ENCODE measurements at regions not wholly inside any gene's neighbourhood (a gene's known extent, or its start where the extent isn't known, plus 50 kb on each side); places are given as distances from the start of the nearest gene placed in this dataset.

- no peaks in the 10 kb centered on the region for H3K27me3 ChIP-seq (ENCODE audit: control insufficient read depth in 2 of 2, insufficient read depth in 2 of 2, low read length in 2 of 2)
- H3K9ac ChIP-seq (ENCODE audit: insufficient read depth, low read length, poor library complexity, severe bottlenecking) = no peak overlapping the region
- 80% methylated on average over 1 of the region's 2 CpGs for WGBS (ENCODE audit: insufficient coverage)
- Mint-ChIP-seq H3K9me3 (peaks cover 0 to 8% (median 3%) of the 10 kb centered on the region in 7 donors), H3K4me3 (no peak overlapping the region), H3K4me1 (no peaks in the 10 kb centered on the region), H3K27ac (no peak overlapping the region), H3K27me3 (ENCODE audit: low read depth in 3 of 3) (no peaks in the 10 kb centered on the region), H3K36me3 (no peaks in the 10 kb centered on the region)
- peaks cover 6% of the 10 kb centered on the region in 2 donors for H3K9me3 ChIP-seq (replicated peaks in 1 of 2; ENCODE audit: control insufficient read depth in 1 of 2, insufficient read depth in 1 of 2, low read length in 2 of 2)
- no peak overlapping the region for H3K4me3 ChIP-seq (replicated peaks in 1 of 3; ENCODE audit: low read depth in 2 of 3, low read length in 3 of 3)
- no peak for DNase-seq
- no peak overlapping the region for H3K27ac ChIP-seq (ENCODE audit: low read depth in 1 of 2, low read length in 2 of 2)
- H3K79me2 ChIP-seq (ENCODE audit: insufficient read depth, low read length) = no peaks in the 10 kb centered on the region
- H3K36me3 ChIP-seq (replicated peaks in 1 of 2; ENCODE audit: control insufficient read depth in 1 of 2, insufficient read depth in 2 of 2, low read length in 2 of 2) = no peaks in the 10 kb centered on the region
- intact Hi-C loops (cut with micrococcal nuclease) = no loop called here
- no peak for TF ChIP-seq CTCF (IDR thresholded peaks at IDR 0.05)
- no peaks in the 10 kb centered on the region for H3K4me1 ChIP-seq (ENCODE audit: control insufficient read depth in 1 of 2, insufficient read depth in 2 of 2, low read length in 2 of 2)
- no peak overlapping the region for H3K4me2 ChIP-seq (replicated peaks; ENCODE audit: extremely low read depth, low read length, poor library complexity, severe bottlenecking)
- no peak overlapping the region for H2AFZ ChIP-seq (ENCODE audit: insufficient read depth, low read depth, low read length, poor library complexity, severe bottlenecking)
- H4K20me1 ChIP-seq (ENCODE audit: insufficient read depth, low read length) = no peaks in the 10 kb centered on the region
Measured at GRCh38 chr7:54337466-54337865, 204.7 kb upstream of the VSTM2A start.

GRCh38 chr7:54338319-54338718 is 203.9 kb upstream of the VSTM2A start:
- Histone ChIP-seq H3K36me3 (replicated peaks in 1 of 2; ENCODE audit: control insufficient read depth in 1 of 2, insufficient read depth in 2 of 2, low read length in 2 of 2) (no peaks in the 10 kb centered on the region), H3K27ac (ENCODE audit: low read depth in 1 of 2, low read length in 2 of 2) (no peak overlapping the region), H3K4me3 (replicated peaks in 1 of 3; ENCODE audit: low read depth in 2 of 3, low read length in 3 of 3) (no peak overlapping the region), H2AFZ (ENCODE audit: insufficient read depth, low read depth, low read length, poor library complexity, severe bottlenecking) (no peak overlapping the region), H3K79me2 (ENCODE audit: insufficient read depth, low read length) (no peaks in the 10 kb centered on the region), H3K27me3 (ENCODE audit: control insufficient read depth in 2 of 2, insufficient read depth in 2 of 2, low read length in 2 of 2) (no peaks in the 10 kb centered on the region), H3K4me1 (ENCODE audit: control insufficient read depth in 1 of 2, insufficient read depth in 2 of 2, low read length in 2 of 2) (no peaks in the 10 kb centered on the region), H3K9ac (ENCODE audit: insufficient read depth, low read length, poor library complexity, severe bottlenecking) (no peak overlapping the region), H3K4me2 (replicated peaks; ENCODE audit: extremely low read depth, low read length, poor library complexity, severe bottlenecking) (no peak overlapping the region), H3K9me3 (replicated peaks in 1 of 2; ENCODE audit: control insufficient read depth in 1 of 2, insufficient read depth in 1 of 2, low read length in 2 of 2) (peaks cover 6 to 8% of the 10 kb centered on the region in 2 donors), H4K20me1 (ENCODE audit: insufficient read depth, low read length) (no peaks in the 10 kb centered on the region)
- no peak overlapping the region for H3K4me3 Mint-ChIP-seq
- H3K9me3 Mint-ChIP-seq = peaks cover 0 to 12% (median 3%) of the 10 kb centered on the region in 7 donors
- WGBS (ENCODE audit: insufficient coverage) = no CpG with 5 or more reads among the region's 3 CpGs
- no peaks in the 10 kb centered on the region for H3K4me1 Mint-ChIP-seq
- H3K27ac Mint-ChIP-seq = no peak overlapping the region
- no peaks in the 10 kb centered on the region for H3K36me3 Mint-ChIP-seq
- intact Hi-C loops (cut with micrococcal nuclease) = no loop called here
- TF ChIP-seq CTCF (IDR thresholded peaks at IDR 0.05) = no peak
- no peaks in the 10 kb centered on the region for H3K27me3 Mint-ChIP-seq (ENCODE audit: low read depth in 3 of 3)
- DNase-seq = no peak

Measured in CD14-positive monocyte (primary cell).